ENCODE measurements at regions not wholly inside any gene's neighbourhood (a gene's known extent, or its start where the extent isn't known, plus 50 kb on each side); places are given as distances from the start of the nearest gene placed in this dataset.

- Mint-ChIP-seq H3K9me3 (peaks cover 3% of the 10 kb centered on the region), H3K4me1 (peaks cover 4% of the 10 kb centered on the region), H3K27ac (no peak overlapping the region), H3K27me3 (ENCODE audit: low read depth) (no peaks in the 10 kb centered on the region), H3K36me3 (no peaks in the 10 kb centered on the region), H3K4me3 (no peak overlapping the region)
- DNase-seq (ENCODE audit: low spot score in 2 of 2, unreplicated experiment in 2 of 2): no peak
- TF ChIP-seq CTCF (IDR thresholded peaks at IDR 0.05; ENCODE audit: unreplicated experiment): no peak
Measured at GRCh38 chr18:22643731-22644130, 226.0 kb upstream of the CTAGE1 start.

DNA sequence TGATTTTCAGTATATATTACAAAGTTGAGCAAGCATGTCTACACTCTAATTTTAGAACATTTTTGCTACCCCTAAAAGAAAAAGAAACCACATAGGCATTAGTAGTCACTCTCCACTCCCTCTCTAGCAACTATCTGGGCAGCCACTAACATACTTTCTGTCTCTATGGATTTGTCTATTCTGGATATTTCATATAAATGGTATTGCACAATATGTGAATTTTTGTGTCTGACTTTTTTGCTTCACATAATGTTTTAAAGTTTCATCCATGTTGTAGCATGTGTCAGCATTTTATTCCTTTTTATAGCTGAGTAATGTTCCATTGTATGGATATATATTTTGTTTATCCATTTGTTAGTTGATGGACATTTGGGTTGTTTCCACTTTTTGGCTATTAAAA, 232.5 kb upstream of the CTAGE1 start:
- peaks cover 6% of the 10 kb centered on the region for H3K36me3 Mint-ChIP-seq

GRCh38 chr18:22657619-22658018, 239.9 kb upstream of the CTAGE1 start:
- Mint-ChIP-seq H3K4me1 (no peaks in the 10 kb centered on the region), H3K36me3 (peaks cover 23% of the 10 kb centered on the region), H3K4me3 (no peak overlapping the region), H3K9me3 (peaks cover 56% of the 10 kb centered on the region), H3K27ac (no peak overlapping the region), H3K27me3 (ENCODE audit: low read depth) (peaks cover 6% of the 10 kb centered on the region)
- TF ChIP-seq CTCF (IDR thresholded peaks at IDR 0.05; ENCODE audit: unreplicated experiment): no peak
- no peak for DNase-seq (ENCODE audit: low spot score in 2 of 2, unreplicated experiment in 2 of 2)

More for the DNA sequence above, 232.5 kb upstream of the CTAGE1 start:
- no peak overlapping the region for H3K27ac Mint-ChIP-seq
- no peaks in the 10 kb centered on the region for H3K27me3 Mint-ChIP-seq (ENCODE audit: low read depth)
- no peak overlapping the region for H3K4me3 Mint-ChIP-seq
- H3K4me1 Mint-ChIP-seq: no peaks in the 10 kb centered on the region
- no peak for DNase-seq (ENCODE audit: low spot score in 2 of 2, unreplicated experiment in 2 of 2)
- H3K9me3 Mint-ChIP-seq: peaks cover 33% of the 10 kb centered on the region
- TF ChIP-seq CTCF (IDR thresholded peaks at IDR 0.05; ENCODE audit: unreplicated experiment): no peak

- H3K4me1 Mint-ChIP-seq: no peaks in the 10 kb centered on the region
- peaks cover 24% of the 10 kb centered on the region for H3K36me3 Mint-ChIP-seq
- no peak for TF ChIP-seq CTCF (IDR thresholded peaks at IDR 0.05; ENCODE audit: unreplicated experiment)
- peaks cover 6% of the 10 kb centered on the region for H3K27me3 Mint-ChIP-seq (ENCODE audit: low read depth)
- no peak overlapping the region for H3K4me3 Mint-ChIP-seq
- DNase-seq (ENCODE audit: low spot score in 2 of 2, unreplicated experiment in 2 of 2): no peak
- peaks cover 56% of the 10 kb centered on the region for H3K9me3 Mint-ChIP-seq
- H3K27ac Mint-ChIP-seq: no peak overlapping the region
Measured at GRCh38 chr18:22658318-22658717, 240.6 kb upstream of the CTAGE1 start.

GRCh38 chr18:22663378-22663777, 245.7 kb upstream of the CTAGE1 start:
- no peak overlapping the region for H3K4me3 Mint-ChIP-seq
- no peak for TF ChIP-seq CTCF (IDR thresholded peaks at IDR 0.05; ENCODE audit: unreplicated experiment)
- H3K27ac Mint-ChIP-seq: no peak overlapping the region
- H3K27me3 Mint-ChIP-seq (ENCODE audit: low read depth): no peaks in the 10 kb centered on the region
- peaks cover 20% of the 10 kb centered on the region for H3K4me1 Mint-ChIP-seq
- H3K36me3 Mint-ChIP-seq: peaks cover 22% of the 10 kb centered on the region
- DNase-seq (ENCODE audit: low spot score in 2 of 2, unreplicated experiment in 2 of 2): no peak
- H3K9me3 Mint-ChIP-seq: peaks cover 38% of the 10 kb centered on the region

GRCh38 chr18:22666411-22666940, 248.8 kb upstream of the CTAGE1 start:
- Mint-ChIP-seq H3K27ac (peak overlapping the region; percentile 87), H3K9me3 (peaks cover 26% of the 10 kb centered on the region), H3K4me3 (no peak overlapping the region), H3K27me3 (ENCODE audit: low read depth) (no peaks in the 10 kb centered on the region), H3K4me1 (peaks cover 46% of the 10 kb centered on the region), H3K36me3 (peaks cover 12% of the 10 kb centered on the region)
- no peak for DNase-seq (ENCODE audit: low spot score in 2 of 2, unreplicated experiment in 2 of 2)
- no peak for TF ChIP-seq CTCF (IDR thresholded peaks at IDR 0.05; ENCODE audit: unreplicated experiment)
